Activated CD4-positive, alpha-beta T cell treated with anti-CD3 and anti-CD28 coated beads, Interleukin-2, amount 50 U/mL, for 24 hours (primary cell): ENCODE measurements at regions not wholly inside any gene's neighbourhood (a gene's known extent, or its start where the extent isn't known, plus 50 kb on each side); places are given as distances from the start of the nearest gene placed in this dataset.

Source experiments
- DNase-seq, 2 donors: peaks; one replicate each; pipeline ENCODE4 v3.0.0-alpha.2; 2020; ENCODE audit warnings: low read depth in 1 of 2, low spot score in 1 of 2

- DNase-seq, result no peak
Observed at GRCh38 chr13:24075137-24075975, 85.2 kb upstream of the SPATA13 start.

DNA sequence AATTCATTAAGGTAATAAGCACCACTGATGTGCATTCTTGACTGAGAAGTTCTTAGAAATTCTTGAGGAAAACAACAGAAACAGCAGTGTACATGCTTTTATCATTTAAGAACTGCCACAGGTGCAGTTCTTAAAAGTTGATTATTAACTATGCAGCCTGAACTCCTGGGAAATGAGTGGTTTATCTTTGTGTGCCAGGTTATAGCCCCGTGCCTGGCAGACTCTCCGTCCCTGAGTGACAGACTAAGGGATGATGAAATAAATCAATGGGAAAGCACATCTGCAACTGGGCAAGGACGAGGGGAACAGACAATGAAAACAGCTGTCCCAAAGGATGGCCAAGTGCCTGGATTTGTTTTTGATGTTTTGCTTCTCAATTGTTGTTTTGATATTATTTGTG, 84.4 kb upstream of the SPATA13 start:
- DNase-seq, result no peak

GRCh38 chr13:24076636-24077035, 83.9 kb upstream of the SPATA13 start:
- no peak for DNase-seq

GRCh38 chr13:24080134-24080533, 80.4 kb upstream of the SPATA13 start:
- DNase-seq, result no peak

GRCh38 chr13:24081387-24081786, 79.1 kb upstream of the SPATA13 start:
- DNase-seq, result no peak

- DNase-seq, result no peak
Observed at GRCh38 chr13:24083141-24083540, 77.4 kb upstream of the SPATA13 start.

- no peak for DNase-seq
Observed at GRCh38 chr13:24083722-24084421, 76.6 kb upstream of the SPATA13 start.

DNA sequence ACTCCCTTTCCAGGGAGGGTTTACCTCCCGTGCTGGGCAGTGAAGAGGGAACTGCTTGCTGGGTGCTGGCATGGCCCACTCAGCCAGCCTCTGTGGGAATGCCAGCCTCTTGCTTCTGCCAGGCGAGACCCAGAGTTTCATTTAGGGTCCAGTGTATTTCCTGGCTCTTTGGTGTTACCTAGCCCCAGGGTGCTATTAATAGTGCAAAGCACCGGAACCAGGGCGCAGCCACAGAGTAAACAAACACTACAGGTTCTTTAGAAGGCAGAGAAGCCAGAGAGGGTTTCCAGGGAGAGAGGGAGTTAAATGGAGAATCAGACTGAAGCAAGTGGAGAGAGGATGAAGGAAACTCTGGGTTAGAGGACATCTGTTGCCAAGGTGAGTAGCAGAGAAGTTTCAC, 74.9 kb upstream of the SPATA13 start:
- no peak for DNase-seq

GRCh38 chr13:24086642-24087041, 73.9 kb upstream of the SPATA13 start:
- DNase-seq, result no peak

DNA sequence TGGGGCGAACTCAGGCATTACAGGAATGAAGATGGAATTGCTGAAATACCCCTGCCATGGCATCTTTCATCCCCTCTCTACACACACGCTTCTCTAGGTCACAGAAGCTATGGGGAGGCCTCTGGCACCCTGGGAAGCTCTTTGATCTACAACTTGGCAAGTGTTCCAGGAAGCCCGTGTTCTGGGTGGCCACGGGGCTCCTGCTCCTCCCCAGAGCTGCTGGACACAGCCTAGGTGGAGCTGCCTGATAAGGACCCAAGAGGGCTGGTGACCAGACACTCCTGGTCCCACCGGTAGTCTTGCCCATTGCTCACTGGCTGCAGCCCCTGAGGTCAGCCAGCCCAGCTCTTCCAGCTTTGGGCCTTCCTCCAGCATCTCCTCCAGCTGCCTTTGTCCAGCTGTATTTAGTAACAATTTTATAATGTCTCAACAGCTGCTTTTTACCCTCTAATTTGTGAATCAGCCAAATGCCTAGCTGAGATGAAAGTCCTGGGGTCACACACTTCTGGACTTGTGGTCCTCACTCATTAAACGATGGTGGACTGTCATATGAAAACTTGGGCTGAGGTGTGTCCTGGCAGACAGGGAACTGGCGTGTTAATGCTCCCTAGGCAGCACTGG, 72.8 kb upstream of the SPATA13 start:
- no peak for DNase-seq

DNA sequence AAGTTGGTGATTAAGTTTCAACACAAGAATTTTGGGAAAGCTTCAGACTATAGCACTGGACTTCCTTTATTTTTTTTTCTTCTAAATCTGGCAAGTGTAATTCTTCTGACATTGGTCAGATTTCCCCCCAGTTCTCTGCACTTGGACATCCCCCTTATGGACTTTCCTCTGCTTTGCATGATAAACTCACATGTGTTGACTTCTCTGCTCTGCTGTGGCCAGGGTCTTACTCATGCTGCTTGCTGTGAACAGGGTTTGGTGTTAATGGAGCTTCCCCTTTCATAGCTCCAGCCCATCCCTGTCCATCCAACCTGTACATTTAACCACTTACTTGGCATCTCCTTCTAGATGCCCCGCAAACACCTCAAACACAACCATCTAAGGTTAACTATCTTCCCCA, 70.5 kb upstream of the SPATA13 start:
- DNase-seq, result no peak

GRCh38 chr13:24091080-24091479, 69.4 kb upstream of the SPATA13 start:
- no peak for DNase-seq

DNA sequence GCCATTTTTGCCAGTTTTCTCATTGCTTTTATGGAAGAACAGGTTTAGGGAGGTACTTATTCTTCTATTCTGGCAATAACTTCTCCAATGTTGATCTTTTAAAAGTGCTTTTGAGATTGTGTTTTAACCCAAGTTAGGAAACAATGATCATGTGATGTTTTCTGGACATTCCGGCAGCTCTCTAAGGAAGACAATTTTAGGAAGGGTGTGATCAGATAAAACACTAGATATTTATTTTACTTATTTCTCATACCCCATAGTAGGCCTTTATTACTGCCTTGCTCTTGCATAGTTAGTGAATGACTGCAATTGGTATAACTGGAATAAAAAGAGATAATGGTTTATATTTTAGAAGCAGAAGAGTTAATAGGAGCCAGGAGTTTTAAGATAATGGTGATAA, 68.4 kb upstream of the SPATA13 start:
- DNase-seq, result no peak

- DNase-seq, result no peak
Observed at GRCh38 chr13:24093047-24093446, 67.5 kb upstream of the SPATA13 start.

DNA sequence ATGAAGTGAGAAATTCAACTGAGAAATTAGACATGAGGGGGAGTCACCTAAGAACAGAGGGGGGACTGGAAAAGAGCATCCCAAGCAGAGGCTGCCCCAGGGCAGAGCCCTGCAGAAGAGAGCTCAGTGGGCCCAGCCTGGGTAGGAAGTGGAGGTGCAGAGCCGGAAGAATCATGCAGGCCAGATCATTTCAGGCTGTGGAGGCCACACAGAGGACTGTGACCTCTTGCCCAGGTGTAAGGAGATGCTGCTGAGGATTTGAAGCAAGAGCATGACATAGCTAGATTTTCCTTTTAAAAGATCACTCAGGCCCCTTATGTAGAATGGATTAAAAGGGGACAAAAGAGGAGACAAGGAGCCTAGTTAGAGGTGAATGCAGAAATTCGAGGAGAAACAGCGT, 63.9 kb upstream of the SPATA13 start:
- DNase-seq, result no peak

DNA sequence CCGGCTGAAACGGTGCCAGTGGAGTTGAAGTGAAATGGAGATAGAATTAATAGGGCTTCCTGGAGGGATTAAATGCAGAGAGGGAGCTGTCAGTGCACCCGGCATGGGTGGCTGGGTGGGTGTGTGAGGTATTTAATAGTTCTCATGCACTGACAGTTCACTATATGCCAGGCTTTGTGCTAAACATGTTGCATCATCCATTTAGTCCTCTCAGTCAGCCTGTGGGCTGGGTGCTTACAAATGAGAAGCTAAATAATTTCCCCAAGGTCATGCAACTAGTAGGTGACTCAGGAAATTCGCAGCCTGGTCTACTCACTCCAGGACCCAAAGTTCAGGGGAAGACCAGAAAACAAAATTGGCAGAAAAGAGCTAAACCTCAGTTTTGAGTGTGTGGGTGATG, 63.5 kb upstream of the SPATA13 start:
- DNase-seq, result peak in 1 of 2 donors; percentile 46

GRCh38 chr13:24097667-24098066, 62.9 kb upstream of the SPATA13 start:
- peak in 1 of 2 donors; percentile 11 for DNase-seq

GRCh38 chr13:24099490-24099889, 61.0 kb upstream of the SPATA13 start:
- DNase-seq, result no peak

DNA sequence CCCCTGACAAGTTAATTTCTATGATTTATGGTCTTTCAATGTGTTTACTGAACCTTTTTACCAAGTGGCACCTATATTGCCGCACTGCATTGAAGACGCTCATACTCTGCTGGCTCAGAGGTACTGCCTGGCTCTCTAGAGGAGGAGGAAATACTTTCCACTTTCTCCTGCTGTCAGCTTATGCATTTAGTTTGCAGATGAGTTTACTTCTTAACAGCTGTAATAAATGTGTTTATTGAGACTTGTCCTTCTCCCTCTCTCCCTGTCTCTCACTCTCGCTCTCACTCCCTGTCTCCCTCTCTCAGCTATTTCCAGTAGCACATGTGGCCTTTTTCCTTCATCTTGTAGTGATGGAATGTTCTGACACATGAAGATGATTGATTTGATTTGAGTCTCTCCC, 60.3 kb upstream of the SPATA13 start:
- no peak for DNase-seq

DNA sequence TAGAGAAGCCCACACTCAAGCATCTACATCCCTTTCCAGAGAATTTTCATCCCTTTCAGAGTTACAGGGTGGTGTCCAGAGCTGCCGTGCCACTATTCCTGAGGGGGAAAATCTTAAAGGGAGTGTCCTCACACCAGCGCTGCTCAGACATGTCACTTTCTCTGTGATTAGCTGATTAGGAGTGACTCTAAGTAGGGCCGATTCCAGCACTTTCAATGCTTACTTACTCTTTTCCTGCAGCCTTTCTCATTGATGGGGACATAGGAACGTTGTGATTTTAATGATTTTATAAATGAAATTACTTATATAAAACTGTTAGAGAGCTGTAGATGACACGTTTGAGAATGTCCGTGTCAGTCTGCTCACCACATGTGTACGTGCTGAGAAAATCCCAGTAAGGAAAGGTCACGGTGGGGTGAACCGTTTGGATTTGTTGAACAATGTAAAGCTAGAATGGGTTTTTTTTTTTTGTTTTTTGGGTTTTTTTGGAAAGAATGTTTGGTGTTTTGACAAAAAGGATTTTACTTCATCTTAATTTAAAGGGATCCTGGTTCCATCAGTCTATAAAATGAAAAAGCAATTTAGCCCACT, 56.6 kb upstream of the SPATA13 start:
- no peak for DNase-seq

DNA sequence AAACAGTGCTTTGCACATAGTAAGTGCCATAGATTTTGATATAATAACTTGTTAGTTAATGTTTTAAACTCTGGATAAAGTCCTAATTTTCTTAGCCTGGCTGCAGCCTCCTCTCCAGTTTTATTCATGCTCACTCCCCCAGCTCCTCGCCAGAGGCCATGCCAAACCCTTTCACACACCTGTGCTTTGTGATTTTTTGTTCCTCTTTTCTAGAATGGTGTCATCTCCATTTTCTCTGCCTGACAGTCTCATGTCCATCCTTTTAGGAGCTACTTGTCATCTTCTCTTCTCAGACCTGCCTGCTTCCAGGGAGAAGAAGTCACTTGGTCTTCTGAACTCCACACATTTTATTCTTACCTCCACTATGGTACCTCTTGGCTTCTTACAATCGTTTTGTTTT, 55.8 kb upstream of the SPATA13 start:
- no peak for DNase-seq

GRCh38 chr13:24106429-24106828, 54.1 kb upstream of the SPATA13 start:
- no peak for DNase-seq
